SK-N-SH (cell line): ENCODE measurements at regions not wholly inside any gene's neighbourhood (a gene's known extent, or its start where the extent isn't known, plus 50 kb on each side); places are given as distances from the start of the nearest gene placed in this dataset.

Experiments
- CTCF ChIA-PET: fragments of 300-600, 350-600 bp; formaldehyde crosslinking; extraction: SDS; loops from one replicate; lab custom pipeline; 2021; lab: Yijun Ruan, JAX
- POLR2A ChIA-PET: fragments of 350-600 bp; sonication (Branson Sonifier 250); formaldehyde crosslinking; extraction: SDS; loops from one replicate; lab custom pipeline; 2020; ENCODE audit warnings: antibody characterized with exemption, inconsistent platforms; lab: Yijun Ruan, JAX
- DNase-seq: peaks from one replicate; pipeline ENCODE4 v3.0.0; 2012
- H2AFZ ChIP-seq: fragments of 200-600 bp; sonication (generic); 2 replicates; pipeline ENCODE4 v1.8.1; 2016; ENCODE audit warnings: antibody characterized with exemption, mild to moderate bottlenecking, low read depth
- H3F3A ChIP-seq: fragments of 200-600 bp; sonication (generic); replicated peaks from 2 replicates; pipeline ENCODE3; 2016; ENCODE audit warnings: antibody characterized with exemption, mild to moderate bottlenecking; ENCODE audit not compliant: insufficient read depth
- H3K27ac ChIP-seq, 2 experiments: fragments of 200-500 bp in 1 of 2; fragments of 200-600 bp in 1 of 2; sonication (Bioruptor generic) in 1 of 2; sonication (generic), shearing (Covaris generic) in 1 of 2; 2 replicates each; pipeline versions ENCODE4 v1.5.1 to v1.6.1; 2014 to 2016; ENCODE audit warnings: low read depth in 2 of 2, inconsistent platforms in 1 of 2, low read length in 1 of 2, mild to moderate bottlenecking in 1 of 2, mixed read lengths in 1 of 2
- H3K27me3 ChIP-seq: fragments of 200-600 bp; sonication (generic), shearing (Covaris generic); 2 replicates; pipeline ENCODE4 v1.6.1; 2016; ENCODE audit warnings: mixed run types; ENCODE audit not compliant: insufficient read depth
- H3K36me3 ChIP-seq, 2 experiments: fragments of 200-500 bp in 1 of 2; fragments of 200-600 bp in 1 of 2; sonication (Bioruptor generic) in 1 of 2; sonication (generic) in 1 of 2; replicated peaks in 1 of 2; 2 replicates each; pipeline versions ENCODE3 to v1.5.1; 2014 to 2016; ENCODE audit warnings: low read length in 1 of 2, mild to moderate bottlenecking in 1 of 2; ENCODE audit not compliant: insufficient read depth in 2 of 2, control insufficient read depth in 1 of 2
- H3K4me1 ChIP-seq, 2 experiments: fragments of 200-500 bp in 1 of 2; fragments of 200-600 bp in 1 of 2; sonication (Bioruptor generic) in 1 of 2; sonication (generic), shearing (Covaris generic) in 1 of 2; 2 replicates each; pipeline versions ENCODE4 v1.5.1 to v1.6.1; 2014 to 2016; ENCODE audit warnings: low read depth in 1 of 2, low read length in 1 of 2, mixed run types in 1 of 2; ENCODE audit not compliant: insufficient read depth in 2 of 2, control insufficient read depth in 1 of 2
- H3K4me2 ChIP-seq: fragments of 200-600 bp; sonication (generic), shearing (Covaris generic); 2 replicates; pipeline ENCODE4 v1.6.1; 2017; ENCODE audit warnings: mixed run types
- H3K4me3 ChIP-seq, 2 experiments: fragments of 200-500 bp in 1 of 2; fragments of 200-600 bp in 1 of 2; sonication (Bioruptor generic) in 1 of 2; sonication (generic), shearing (Covaris generic) in 1 of 2; 2 replicates each; pipeline versions ENCODE4 v1.5.1 to v1.8.1; 2014 to 2016; ENCODE audit warnings: low read depth in 2 of 2, inconsistent platforms in 1 of 2, low read length in 1 of 2, mild to moderate bottlenecking in 1 of 2, mixed read lengths in 1 of 2, moderate library complexity in 1 of 2
- H3K79me2 ChIP-seq: fragments of 200-600 bp; sonication (generic); 2 replicates; pipeline ENCODE4 v1.8.1; 2017; ENCODE audit warnings: mild to moderate bottlenecking; ENCODE audit not compliant: insufficient read depth
- H3K9ac ChIP-seq: fragments of 200-600 bp; sonication (generic); 2 replicates; pipeline ENCODE4 v1.6.1; 2017; ENCODE audit warnings: mixed run types
- H3K9me2 ChIP-seq: fragments of 200-600 bp; sonication (generic); 2 replicates; pipeline ENCODE4 v1.6.1; 2017; ENCODE audit warnings: mixed run types
- H3K9me3 ChIP-seq: fragments of 200-600 bp; sonication (generic); 2 replicates; pipeline ENCODE4 v1.6.1; 2017; ENCODE audit warnings: mixed run types, mild to moderate bottlenecking, moderate library complexity
- H4K20me1 ChIP-seq: fragments of 200-600 bp; sonication (generic); 2 replicates; pipeline ENCODE4 v1.6.1; 2017; ENCODE audit warnings: mild to moderate bottlenecking, mixed run types; ENCODE audit not compliant: insufficient read depth
- EP300 ChIP-seq, 2 experiments: IDR thresholded peaks; 2 replicates each; pipeline versions ENCODE4 v1.4.0 to v1.6.1; 2012; ENCODE audit warnings: borderline replicate concordance in 1 of 2, low read depth in 1 of 2, low read length in 1 of 2
- EZH2phosphoT487 ChIP-seq: fragments of 200-600 bp; sonication (generic); IDR thresholded peaks from 2 replicates; pipeline ENCODE4 v1.6.1; 2017; ENCODE audit warnings: low read depth, mixed run types, mild to moderate bottlenecking, antibody characterized with exemption, moderate library complexity, borderline replicate concordance
- FOSL2 ChIP-seq: IDR thresholded peaks from 2 replicates; pipeline ENCODE4 v1.4.0; 2012; ENCODE audit warnings: low read depth, mild to moderate bottlenecking, moderate library complexity, borderline replicate concordance
- FOXM1 ChIP-seq: IDR thresholded peaks from 2 replicates; pipeline ENCODE4 v1.4.0; 2012; ENCODE audit warnings: low read depth, mild to moderate bottlenecking
- IRF3 ChIP-seq: fragments of 150-350 bp; IDR thresholded peaks from 2 replicates; pipeline ENCODE4 v1.6.1; 2016; ENCODE audit warnings: mild to moderate bottlenecking, low read depth, low read length
- JUND ChIP-seq: IDR thresholded peaks from 2 replicates; pipeline ENCODE4 v1.4.0; 2012
- MEF2A ChIP-seq: IDR thresholded peaks from 2 replicates; pipeline ENCODE4 v1.4.0; 2012; ENCODE audit warnings: low read depth, borderline replicate concordance
- NFIC ChIP-seq: IDR thresholded peaks from 2 replicates; pipeline ENCODE4 v1.4.0; 2012; ENCODE audit warnings: borderline replicate concordance
- NRF1 ChIP-seq: IDR thresholded peaks from 2 replicates; pipeline ENCODE4 v1.6.1; 2012; ENCODE audit warnings: low read depth, mild to moderate bottlenecking, low read length
- RAD21 ChIP-seq: IDR thresholded peaks from 2 replicates; pipeline ENCODE4 v1.6.1; 2012; ENCODE audit warnings: mild to moderate bottlenecking, low read length
- RCOR1 ChIP-seq: fragments of 150-350 bp; IDR thresholded peaks from 2 replicates; pipeline ENCODE4 v1.6.1; 2017; ENCODE audit warnings: antibody characterized with exemption, low read length
- RXRA ChIP-seq: IDR thresholded peaks from 2 replicates; pipeline ENCODE4 v1.4.0; 2012; ENCODE audit warnings: low read depth, mild to moderate bottlenecking, borderline replicate concordance
- SIN3A ChIP-seq: IDR thresholded peaks from 2 replicates; pipeline ENCODE4 v1.6.1; 2012; ENCODE audit warnings: low read depth, mild to moderate bottlenecking, low read length, moderate library complexity, borderline replicate concordance
- SMC3 ChIP-seq: IDR thresholded peaks from 2 replicates; pipeline ENCODE4 v1.6.1; 2012; ENCODE audit warnings: low read depth, low read length, improper control_type of control experiment
- TCF12 ChIP-seq: IDR thresholded peaks from 2 replicates; pipeline ENCODE4 v1.4.0; 2012
- TEAD4 ChIP-seq: IDR thresholded peaks from 2 replicates; pipeline ENCODE4 v1.4.0; 2012; ENCODE audit warnings: mild to moderate bottlenecking, borderline replicate concordance; ENCODE audit not compliant: insufficient read depth
- WGBS: methylation state at CpG from one replicate; pipeline ENCODE4 v1.1.6; 2017; ENCODE audit warnings: low lambda C conversion rate; 5-methylcytosine and 5-hydroxymethylcytosine counted together
- TF ChIP-seq, protein P1 (sequence below): IDR thresholded peaks from 2 replicates; pipeline ENCODE4 v1.4.0; 2012; ENCODE audit warnings: low read depth, borderline replicate concordance
- TF ChIP-seq, protein P2 (sequence below): fragments of 150-350 bp; IDR thresholded peaks from 2 replicates; pipeline ENCODE4 v1.6.1; 2017; ENCODE audit warnings: antibody characterized with exemption, low read length, low read depth, borderline replicate concordance

DNA sequence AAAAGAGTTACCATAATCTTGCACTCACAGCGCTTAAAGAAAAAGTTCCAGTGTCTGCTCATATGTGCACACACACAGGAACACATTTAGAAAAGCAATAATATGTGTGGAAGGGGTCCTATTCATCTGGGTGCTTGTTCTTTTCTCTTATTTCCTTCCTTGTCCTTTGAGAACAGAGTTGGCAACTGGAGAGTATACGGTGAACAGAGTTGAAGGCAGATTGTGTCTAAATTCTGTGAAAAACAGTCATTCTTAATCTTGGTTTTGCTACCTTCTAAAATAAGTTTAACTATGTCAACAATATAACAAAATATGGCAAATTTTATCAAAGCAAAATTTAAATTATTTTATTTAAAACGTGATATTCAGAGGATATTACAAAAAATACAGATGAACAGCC is 365.1 kb upstream of the NOCT start:
- no peaks in the 10 kb centered on the region for H3K4me1 ChIP-seq
- H3K4me3 ChIP-seq = no peak overlapping the region
- no peak overlapping the region for H3K4me2 ChIP-seq
- 77% methylated on average over 3 of the region's 3 CpGs for WGBS
- no peak for DNase-seq
- H3K9me3 ChIP-seq = no peaks in the 10 kb centered on the region
- H2AFZ ChIP-seq = no peak overlapping the region
- no peaks in the 10 kb centered on the region for H3K79me2 ChIP-seq
- no peaks in the 10 kb centered on the region for H4K20me1 ChIP-seq
- no peaks in the 10 kb centered on the region for H3F3A ChIP-seq
- H3K36me3 ChIP-seq = no peaks in the 10 kb centered on the region
- no peak for TF ChIP-seq RCOR1
- TF ChIP-seq FOXM1 = no peak
- TF ChIP-seq MEF2A = no peak
- TF ChIP-seq, protein P1, sequence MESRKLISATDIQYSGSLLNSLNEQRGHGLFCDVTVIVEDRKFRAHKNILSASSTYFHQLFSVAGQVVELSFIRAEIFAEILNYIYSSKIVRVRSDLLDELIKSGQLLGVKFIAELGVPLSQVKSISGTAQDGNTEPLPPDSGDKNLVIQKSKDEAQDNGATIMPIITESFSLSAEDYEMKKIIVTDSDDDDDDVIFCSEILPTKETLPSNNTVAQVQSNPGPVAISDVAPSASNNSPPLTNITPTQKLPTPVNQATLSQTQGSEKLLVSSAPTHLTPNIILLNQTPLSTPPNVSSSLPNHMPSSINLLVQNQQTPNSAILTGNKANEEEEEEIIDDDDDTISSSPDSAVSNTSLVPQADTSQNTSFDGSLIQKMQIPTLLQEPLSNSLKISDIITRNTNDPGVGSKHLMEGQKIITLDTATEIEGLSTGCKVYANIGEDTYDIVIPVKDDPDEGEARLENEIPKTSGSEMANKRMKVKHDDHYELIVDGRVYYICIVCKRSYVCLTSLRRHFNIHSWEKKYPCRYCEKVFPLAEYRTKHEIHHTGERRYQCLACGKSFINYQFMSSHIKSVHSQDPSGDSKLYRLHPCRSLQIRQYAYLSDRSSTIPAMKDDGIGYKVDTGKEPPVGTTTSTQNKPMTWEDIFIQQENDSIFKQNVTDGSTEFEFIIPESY = no peak
- no peak for TF ChIP-seq RXRA
- no peak for TF ChIP-seq RAD21
- TF ChIP-seq NFIC = no peak
- TF ChIP-seq NRF1 = no peak
- TF ChIP-seq JUND = no peak
- no peak for TF ChIP-seq SMC3
- TF ChIP-seq, protein P2, sequence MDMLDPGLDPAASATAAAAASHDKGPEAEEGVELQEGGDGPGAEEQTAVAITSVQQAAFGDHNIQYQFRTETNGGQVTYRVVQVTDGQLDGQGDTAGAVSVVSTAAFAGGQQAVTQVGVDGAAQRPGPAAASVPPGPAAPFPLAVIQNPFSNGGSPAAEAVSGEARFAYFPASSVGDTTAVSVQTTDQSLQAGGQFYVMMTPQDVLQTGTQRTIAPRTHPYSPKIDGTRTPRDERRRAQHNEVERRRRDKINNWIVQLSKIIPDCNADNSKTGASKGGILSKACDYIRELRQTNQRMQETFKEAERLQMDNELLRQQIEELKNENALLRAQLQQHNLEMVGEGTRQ = no peak
- no peak for TF ChIP-seq TCF12
- no peak for TF ChIP-seq EZH2phosphoT487
- TF ChIP-seq TEAD4 = no peak
- TF ChIP-seq IRF3 = no peak
- no peak for TF ChIP-seq EP300 (IDR thresholded peaks at IDR 0.05; ENCODE audit: borderline replicate concordance in 1 of 2, low read depth in 1 of 2, low read length in 1 of 2)
- no peak for TF ChIP-seq SIN3A
- TF ChIP-seq FOSL2 = no peak
- H3K27me3 ChIP-seq = no peaks in the 10 kb centered on the region
- H3K9ac ChIP-seq = no peak overlapping the region
- no peaks in the 10 kb centered on the region for H3K9me2 ChIP-seq
- ChIA-PET CTCF (interaction anchor here (0.6 kb wide), 1 partner anchor 415 kb away, joined by 3 read pairs; no protein-coding TSS in a partner anchor), POLR2A (no interaction called here)
- no peak overlapping the region for H3K27ac ChIP-seq
